A549 (cell line): ENCODE measurements at regions not wholly inside any gene's neighbourhood (a gene's known extent, or its start where the extent isn't known, plus 50 kb on each side); places are given as distances from the start of the nearest gene placed in this dataset.
A peak's percentile ranks its signal among the peaks of the same experiment; 100 is the strongest.

ENCODE experiments used
- ATAC-seq, 2 experiments: fragments of 200-7000 bp in 1 of 2; fragments of >200 bp in 1 of 2; cut with Nextera tagmentation in 1 of 2; cut with Tn5 transposase in 1 of 2; 3 replicates each; pipeline versions ENCODE4 v1.8.0 to v1.9.1; 2018 to 2020; ENCODE audit warnings: mild to moderate bottlenecking in 1 of 2, moderate library complexity in 1 of 2
- CTCF ChIA-PET: fragments of 300-600 bp; sonication (Branson Sonifier 250); formaldehyde crosslinking; extraction: SDS; loops from one replicate; lab custom pipeline; 2021; ENCODE audit warnings: antibody characterized with exemption, inconsistent platforms; lab: Yijun Ruan, JAX
- POLR2A ChIA-PET: fragments of 350-600 bp; formaldehyde crosslinking; extraction: SDS; loops from one replicate; lab custom pipeline; 2021; ENCODE audit warnings: antibody characterized with exemption, inconsistent platforms; lab: Yijun Ruan, JAX
- DNase-seq, 2 experiments: peaks; one replicate each; pipeline versions ENCODE4 v3.0.0 to v3.0.0-alpha.2; 2011 to 2016; ENCODE audit warnings: low read depth in 1 of 2, low spot score in 1 of 2
- FAIRE-seq: peaks from 2 replicates; lab custom pipeline; 2011; peaks lifted over from hg19 to GRCh38; lab: Jason Lieb, UNC
- H3K27ac ChIP-seq, 2 experiments: fragments of >200 bp; sonication (Bioruptor Twin); formaldehyde crosslinking; 3 replicates each; pipeline ENCODE4 v1.5.1; 2016 to 2017
- H3K4me1 ChIP-seq: fragments of >200 bp; sonication (Bioruptor Twin); formaldehyde crosslinking; 3 replicates; pipeline ENCODE4 v1.6.1; 2016
- H3K4me2 ChIP-seq: fragments of >200 bp; sonication (Bioruptor Twin); formaldehyde crosslinking; 3 replicates; pipeline ENCODE4 v1.6.1; 2016
- H3K4me3 ChIP-seq: fragments of >200 bp; sonication (Bioruptor Twin); formaldehyde crosslinking; 3 replicates; pipeline ENCODE4 v1.5.1; 2016
- H3K9me3 ChIP-seq: fragments of >200 bp; sonication (Bioruptor Twin); formaldehyde crosslinking; 3 replicates; pipeline ENCODE4 v1.6.1; 2016
- CBX2 ChIP-seq: fragments of 200-600 bp; sonication (generic); IDR thresholded peaks from 2 replicates; pipeline ENCODE4 v1.6.1; 2016; ENCODE audit warnings: low read depth, mild to moderate bottlenecking, borderline replicate concordance
- CTCF ChIP-seq: fragments of >200 bp; sonication (Bioruptor Twin); formaldehyde crosslinking; IDR thresholded peaks from 3 replicates; pipeline ENCODE4 v1.5.1; 2016
- EHF ChIP-seq: fragments of 250-450 bp; sonication (Bioruptor Pico); IDR thresholded peaks from 2 replicates; pipeline ENCODE4 v1.5.0; 2020; ENCODE audit warnings: mild to moderate bottlenecking
- EHMT2 ChIP-seq: fragments of 200-600 bp; sonication (generic); IDR thresholded peaks from 2 replicates; pipeline ENCODE4 v1.6.1; 2016; ENCODE audit warnings: antibody characterized with exemption, low read depth, mild to moderate bottlenecking, moderate library complexity
- ESRRA ChIP-seq: fragments of 150-350 bp; IDR thresholded peaks from 2 replicates; pipeline ENCODE4 v1.6.1; 2014; ENCODE audit warnings: mild to moderate bottlenecking, low read length, borderline replicate concordance
- FOSL2 ChIP-seq, 2 experiments: fragments of 450-650 bp in 1 of 2; fragments of >200 bp in 1 of 2; sonication (Bioruptor Twin) in 1 of 2; formaldehyde crosslinking; IDR thresholded peaks; 2 replicates each; pipeline versions ENCODE4 v1.5.0 to v1.6.1; 2016 to 2020; ENCODE audit warnings: mild to moderate bottlenecking in 1 of 2, moderate library complexity in 1 of 2
- FOXS1 ChIP-seq: fragments of 250-450 bp; sonication (Bioruptor Pico); IDR thresholded peaks from 2 replicates; pipeline ENCODE4 v1.5.0; 2020; ENCODE audit warnings: mild to moderate bottlenecking, moderate library complexity
- HDAC2 ChIP-seq: fragments of 200-600 bp; sonication (generic); IDR thresholded peaks from 2 replicates; pipeline ENCODE4 v1.6.1; 2016
- KDM1A ChIP-seq: fragments of 200-600 bp; sonication (generic); IDR thresholded peaks from 2 replicates; pipeline ENCODE4 v1.6.1; 2016; ENCODE audit warnings: low read depth, mild to moderate bottlenecking
- KDM5A ChIP-seq: fragments of 200-600 bp; sonication (generic); IDR thresholded peaks from 2 replicates; pipeline ENCODE4 v1.6.1; 2016; ENCODE audit warnings: antibody characterized with exemption, mild to moderate bottlenecking
- MAFK ChIP-seq: fragments of 450-650 bp; IDR thresholded peaks from 2 replicates; pipeline ENCODE4 v1.6.1; 2014; ENCODE audit not compliant: partially characterized antibody
- PHF8 ChIP-seq: fragments of 200-600 bp; sonication (generic); IDR thresholded peaks from 2 replicates; pipeline ENCODE4 v1.6.1; 2016; ENCODE audit warnings: low read depth, mild to moderate bottlenecking, antibody characterized with exemption, moderate library complexity, borderline replicate concordance
- POLR2AphosphoS2 ChIP-seq: conservative IDR thresholded peaks from 2 replicates; pipeline ENCODE4 v1.6.1; 2012; ENCODE audit warnings: low read length, improper control_type of control experiment, inconsistent platforms
- RCOR1 ChIP-seq: fragments of 150-350 bp; IDR thresholded peaks from 2 replicates; pipeline ENCODE4 v1.6.1; 2014; ENCODE audit warnings: antibody characterized with exemption, low read length, low read depth
- SMC3 ChIP-seq: fragments of >200 bp; sonication (Bioruptor Twin); formaldehyde crosslinking; IDR thresholded peaks from 3 replicates; pipeline ENCODE4 v1.6.1; 2018; ENCODE audit warnings: inconsistent platforms
- TFCP2L1 ChIP-seq: fragments of 250-450 bp; sonication (Bioruptor Pico); IDR thresholded peaks from 2 replicates; pipeline ENCODE4 v1.5.0; 2021; ENCODE audit warnings: mild to moderate bottlenecking
- ZFP36 ChIP-seq: fragments of 450-650 bp; IDR thresholded peaks from 2 replicates; pipeline ENCODE4 v1.6.1; 2014; ENCODE audit warnings: borderline replicate concordance; ENCODE audit not compliant: partially characterized antibody
- ZNF302 ChIP-seq: fragments of 250-450 bp; sonication (Bioruptor Pico); IDR thresholded peaks from 2 replicates; pipeline ENCODE4 v1.9.0; 2021; ENCODE audit warnings: inconsistent platforms, mild to moderate bottlenecking, moderate library complexity
- WGBS: methylation state at CpG from one replicate; pipeline ENCODE4 v1.1.6; 2017; ENCODE audit errors: missing lambda C conversion rate; 5-methylcytosine and 5-hydroxymethylcytosine counted together
- TF ChIP-seq, protein P1 (sequence below): fragments of 200-600 bp; sonication (generic); IDR thresholded peaks from 2 replicates; pipeline ENCODE4 v1.6.1; 2016; ENCODE audit warnings: antibody characterized with exemption, mild to moderate bottlenecking, moderate library complexity
- TF ChIP-seq, protein P2 (sequence below): fragments of 150-350 bp; IDR thresholded peaks from 2 replicates; pipeline ENCODE4 v1.6.1; 2014; ENCODE audit warnings: low read depth, mild to moderate bottlenecking, low read length

DNA sequence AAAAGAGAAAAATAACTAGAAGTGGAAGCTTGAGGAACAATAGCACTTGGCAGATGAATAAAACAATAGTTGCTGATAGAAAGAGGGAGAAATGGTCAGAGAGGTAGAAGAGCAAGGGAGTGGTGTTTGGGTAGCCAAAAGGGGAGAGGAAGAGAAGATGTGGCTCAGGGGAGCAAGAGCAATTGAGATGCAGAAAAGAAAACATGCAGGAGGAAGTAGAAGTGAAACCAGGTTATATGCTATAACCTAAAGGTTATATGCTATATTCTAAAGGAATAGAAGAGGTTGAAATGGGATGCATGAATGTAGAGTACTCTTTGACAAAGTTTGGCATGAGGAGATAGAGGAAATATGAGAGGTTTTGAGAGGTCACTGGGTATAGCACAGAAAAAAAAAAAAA lies 759.5 kb downstream of the SATB2 start:
- no peak for ATAC-seq
- TF ChIP-seq PHF8 (no peak), KDM1A (no peak), RCOR1 (no peak), EHF (CRISPR knock-in tag) (no peak), ZFP36 (no peak), KDM5A (no peak)
- TF ChIP-seq, all 56 proteins: peak for 0
- FAIRE-seq (no peak), DNase-seq (no peak)
- Histone ChIP-seq H3K4me1 (no peaks in the 10 kb centered on the region), H3K27ac (no peak overlapping the region), H3K4me2 (no peak overlapping the region), H3K9me3 (no peaks in the 10 kb centered on the region), H3K4me3 (no peak overlapping the region)
- ChIA-PET POLR2A (interaction anchor here (0.6 kb wide), 1 partner anchor 1183 kb away, joined by 3 read pairs; the partner anchor contains the start of gene MOB4), CTCF (no interaction called here)

DNA sequence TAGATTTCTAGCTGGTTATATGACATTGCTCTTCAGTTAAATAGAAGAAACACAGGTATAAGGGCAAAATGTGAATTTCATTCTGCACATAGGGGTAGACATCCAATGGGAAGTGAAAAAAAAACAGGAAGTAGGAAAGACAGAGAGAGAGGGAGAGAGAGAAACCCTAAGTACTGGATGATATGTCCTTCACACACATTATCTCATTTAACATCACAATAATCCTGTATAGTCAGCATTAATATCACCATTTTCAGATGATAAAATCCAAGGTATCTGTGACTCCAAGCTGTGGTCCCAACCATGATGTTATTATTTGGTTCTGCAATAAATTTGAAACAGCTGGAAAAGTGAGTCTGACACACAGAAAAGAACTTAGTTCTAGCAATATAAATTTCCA lies 759.9 kb downstream of the SATB2 start:
- ChIA-PET POLR2A (no interaction called here), CTCF (no interaction called here)
- no peak for TF ChIP-seq EHMT2
- TF ChIP-seq MAFK: peak; percentile 64
- FAIRE-seq (no peak), ATAC-seq (no peak), DNase-seq (no peak)
- Histone ChIP-seq H3K4me2 (no peak overlapping the region), H3K4me3 (no peak overlapping the region), H3K27ac (no peak overlapping the region), H3K4me1 (no peaks in the 10 kb centered on the region), H3K9me3 (no peaks in the 10 kb centered on the region)

GRCh38 chr2:198697218-198697617 lies 760.5 kb downstream of the SATB2 start:
- TF ChIP-seq ZNF302 (CRISPR knock-in tag) (no peak), HDAC2 (no peak), TFCP2L1 (CRISPR knock-in tag) (no peak), SMC3 (no peak), CTCF (no peak), CBX2 (no peak), FOSL2 (IDR thresholded peaks at IDR 0.05) (no peak), FOSL2 (CRISPR knock-in tag; IDR thresholded peaks at IDR 0.05) (no peak), POLR2AphosphoS2 (no peak), ESRRA (no peak), FOXS1 (CRISPR knock-in tag) (no peak)
- TF ChIP-seq, protein P1, sequence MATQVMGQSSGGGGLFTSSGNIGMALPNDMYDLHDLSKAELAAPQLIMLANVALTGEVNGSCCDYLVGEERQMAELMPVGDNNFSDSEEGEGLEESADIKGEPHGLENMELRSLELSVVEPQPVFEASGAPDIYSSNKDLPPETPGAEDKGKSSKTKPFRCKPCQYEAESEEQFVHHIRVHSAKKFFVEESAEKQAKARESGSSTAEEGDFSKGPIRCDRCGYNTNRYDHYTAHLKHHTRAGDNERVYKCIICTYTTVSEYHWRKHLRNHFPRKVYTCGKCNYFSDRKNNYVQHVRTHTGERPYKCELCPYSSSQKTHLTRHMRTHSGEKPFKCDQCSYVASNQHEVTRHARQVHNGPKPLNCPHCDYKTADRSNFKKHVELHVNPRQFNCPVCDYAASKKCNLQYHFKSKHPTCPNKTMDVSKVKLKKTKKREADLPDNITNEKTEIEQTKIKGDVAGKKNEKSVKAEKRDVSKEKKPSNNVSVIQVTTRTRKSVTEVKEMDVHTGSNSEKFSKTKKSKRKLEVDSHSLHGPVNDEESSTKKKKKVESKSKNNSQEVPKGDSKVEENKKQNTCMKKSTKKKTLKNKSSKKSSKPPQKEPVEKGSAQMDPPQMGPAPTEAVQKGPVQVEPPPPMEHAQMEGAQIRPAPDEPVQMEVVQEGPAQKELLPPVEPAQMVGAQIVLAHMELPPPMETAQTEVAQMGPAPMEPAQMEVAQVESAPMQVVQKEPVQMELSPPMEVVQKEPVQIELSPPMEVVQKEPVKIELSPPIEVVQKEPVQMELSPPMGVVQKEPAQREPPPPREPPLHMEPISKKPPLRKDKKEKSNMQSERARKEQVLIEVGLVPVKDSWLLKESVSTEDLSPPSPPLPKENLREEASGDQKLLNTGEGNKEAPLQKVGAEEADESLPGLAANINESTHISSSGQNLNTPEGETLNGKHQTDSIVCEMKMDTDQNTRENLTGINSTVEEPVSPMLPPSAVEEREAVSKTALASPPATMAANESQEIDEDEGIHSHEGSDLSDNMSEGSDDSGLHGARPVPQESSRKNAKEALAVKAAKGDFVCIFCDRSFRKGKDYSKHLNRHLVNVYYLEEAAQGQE: no peak
- TF ChIP-seq, protein P2, sequence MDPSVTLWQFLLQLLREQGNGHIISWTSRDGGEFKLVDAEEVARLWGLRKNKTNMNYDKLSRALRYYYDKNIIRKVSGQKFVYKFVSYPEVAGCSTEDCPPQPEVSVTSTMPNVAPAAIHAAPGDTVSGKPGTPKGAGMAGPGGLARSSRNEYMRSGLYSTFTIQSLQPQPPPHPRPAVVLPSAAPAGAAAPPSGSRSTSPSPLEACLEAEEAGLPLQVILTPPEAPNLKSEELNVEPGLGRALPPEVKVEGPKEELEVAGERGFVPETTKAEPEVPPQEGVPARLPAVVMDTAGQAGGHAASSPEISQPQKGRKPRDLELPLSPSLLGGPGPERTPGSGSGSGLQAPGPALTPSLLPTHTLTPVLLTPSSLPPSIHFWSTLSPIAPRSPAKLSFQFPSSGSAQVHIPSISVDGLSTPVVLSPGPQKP: no peak
- ATAC-seq: no peak
- WGBS: 4% methylated on average over 3 of the region's 3 CpGs

More at GRCh38 chr2:198697218-198697617, 760.5 kb downstream of the SATB2 start:
- DNase-seq (no peak), FAIRE-seq (no peak)
- Histone ChIP-seq H3K4me1 (no peaks in the 10 kb centered on the region), H3K4me2 (no peak overlapping the region), H3K4me3 (no peak overlapping the region), H3K9me3 (no peaks in the 10 kb centered on the region), H3K27ac (no peak overlapping the region)
- ChIA-PET POLR2A (no interaction called here), CTCF (no interaction called here)
